ENCODE measurements at regions not wholly inside any gene's neighbourhood (a gene's known extent, or its start where the extent isn't known, plus 50 kb on each side); places are given as distances from the start of the nearest gene placed in this dataset.
A peak's percentile ranks its signal among the peaks of the same experiment; 100 is the strongest.

GRCh38 chr4:108520807-108521206, 99.6 kb upstream of the RPL34 start:
- no peak for DNase-seq

DNA sequence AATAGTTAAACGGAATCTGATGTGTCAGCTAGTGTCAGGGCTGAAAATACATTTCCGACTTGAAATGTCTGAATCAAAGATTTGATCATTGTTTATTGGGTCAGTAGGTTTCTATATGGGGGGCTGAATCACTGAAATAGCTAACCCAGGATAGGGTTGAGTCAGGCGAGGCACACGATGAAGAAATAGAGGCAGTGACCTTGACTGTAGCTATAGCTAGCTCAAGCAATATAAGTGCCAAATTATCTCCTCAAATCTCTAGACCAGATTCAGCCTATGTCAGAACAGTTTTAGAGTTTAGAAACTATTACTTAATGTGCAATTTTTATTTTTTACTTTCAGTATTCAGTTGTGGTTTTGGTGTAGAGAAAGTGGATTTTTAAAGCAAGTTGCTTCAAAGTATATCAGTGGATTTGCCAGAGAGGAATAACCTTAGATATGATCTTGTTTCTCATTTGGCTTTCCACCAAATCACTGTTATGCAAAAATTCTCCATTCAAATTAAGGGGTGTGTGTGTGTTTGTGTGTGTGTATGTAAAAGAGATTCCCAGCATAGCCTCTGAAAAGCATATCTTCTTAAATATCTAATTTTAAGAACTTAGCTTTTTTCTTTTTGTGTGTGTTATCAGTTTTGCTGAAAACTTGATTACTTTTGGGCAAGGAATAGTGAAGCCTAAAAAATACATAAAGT, 100.3 kb upstream of the RPL34 start:
- DNase-seq: no peak

GRCh38 chr4:108519208-108519833, 101.1 kb upstream of the RPL34 start:
- DNase-seq: no peak

DNA sequence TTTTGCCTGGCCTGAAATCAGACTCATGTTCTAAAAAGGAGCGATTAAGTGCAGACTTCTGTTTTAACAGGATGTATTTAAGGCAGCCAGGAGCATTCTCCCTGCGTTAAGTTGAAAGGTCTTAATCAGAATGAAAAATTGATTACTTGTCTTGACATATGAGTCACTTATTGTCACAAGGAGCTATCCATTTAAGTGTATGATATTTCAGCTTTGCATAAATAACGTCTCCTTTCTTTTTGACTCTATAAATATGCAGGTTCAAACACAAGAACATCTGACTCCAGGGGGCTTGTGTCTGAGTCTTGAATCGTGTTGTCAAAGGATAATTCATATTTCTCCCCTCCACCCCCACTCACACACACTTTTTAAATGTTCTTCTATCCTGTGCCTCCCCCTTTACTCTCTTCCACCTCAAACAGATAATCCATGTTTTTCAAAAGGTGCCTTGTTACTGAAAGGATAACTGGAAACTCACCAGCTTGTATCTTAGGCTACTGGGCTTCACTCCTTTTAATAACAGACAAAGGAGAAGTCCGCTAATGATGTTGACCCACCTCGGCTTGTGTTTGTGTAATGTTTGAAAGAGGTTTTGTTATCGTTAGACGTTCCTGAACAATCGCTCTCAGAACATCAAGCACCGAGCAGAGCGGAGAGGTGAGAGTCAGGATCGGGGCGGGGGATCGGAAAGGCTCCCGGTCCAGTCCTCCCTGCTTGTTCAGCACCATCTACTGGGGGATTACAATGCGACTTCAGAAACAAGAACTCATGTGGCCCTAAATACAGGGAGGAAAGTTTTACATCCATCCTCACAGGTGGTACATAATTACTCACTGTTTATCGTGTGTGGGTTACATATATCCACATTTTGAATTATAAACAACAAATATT, 107.5 kb upstream of the RPL34 start:
- DNase-seq: peak; percentile 34 to 46

GRCh38 chr4:108511618-108512017, 108.8 kb upstream of the RPL34 start:
- no peak for DNase-seq

GRCh38 chr4:108502356-108502755, 118.0 kb upstream of the RPL34 start:
- DNase-seq: no peak

- no peak for DNase-seq
These were observed 121.5 kb upstream of the RPL34 start for GRCh38 chr4:108498925-108499324.

- no peak for DNase-seq
These were observed 126.8 kb upstream of the RPL34 start for GRCh38 chr4:108493596-108493931.

DNA sequence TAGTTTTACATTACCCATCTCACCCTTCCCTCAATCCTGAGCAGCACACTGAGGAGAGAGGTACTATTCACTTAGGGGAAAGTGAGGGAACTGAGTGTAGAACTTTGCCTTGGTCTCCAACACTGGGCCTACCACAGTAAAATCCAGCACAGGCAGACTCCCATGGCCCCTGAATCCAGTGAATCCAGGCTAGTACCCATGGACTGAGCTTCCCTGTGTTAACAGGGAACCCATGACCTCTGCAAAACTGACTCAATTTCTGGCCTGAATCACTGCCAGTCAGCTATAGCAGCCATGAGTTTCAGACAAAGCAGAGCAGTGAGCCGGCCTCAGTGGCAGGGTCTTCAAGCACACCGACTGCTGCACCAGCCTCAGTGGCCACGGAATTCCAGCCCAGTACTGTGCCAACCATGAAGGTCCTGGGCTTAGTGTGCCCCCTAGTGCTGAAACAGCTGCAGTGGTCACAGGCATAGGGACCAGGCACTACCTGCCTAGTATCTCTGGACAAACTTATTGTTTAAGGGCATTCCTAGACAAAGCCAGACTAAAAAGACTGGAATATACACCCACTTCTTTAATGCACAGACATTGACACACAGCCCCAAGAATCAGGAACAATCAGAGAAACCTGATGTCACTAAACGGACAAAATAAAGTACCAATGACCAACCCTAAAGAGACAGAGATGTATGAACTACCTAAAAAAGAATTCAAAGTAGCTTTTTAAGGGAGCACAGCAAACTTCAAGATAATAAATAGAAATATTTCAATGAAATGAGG, 127.4 kb upstream of the RPL34 start:
- DNase-seq: peak in 1 of 2 donors; percentile 44

GRCh38 chr4:108488865-108489264, 131.5 kb upstream of the RPL34 start:
- DNase-seq: no peak

DNA sequence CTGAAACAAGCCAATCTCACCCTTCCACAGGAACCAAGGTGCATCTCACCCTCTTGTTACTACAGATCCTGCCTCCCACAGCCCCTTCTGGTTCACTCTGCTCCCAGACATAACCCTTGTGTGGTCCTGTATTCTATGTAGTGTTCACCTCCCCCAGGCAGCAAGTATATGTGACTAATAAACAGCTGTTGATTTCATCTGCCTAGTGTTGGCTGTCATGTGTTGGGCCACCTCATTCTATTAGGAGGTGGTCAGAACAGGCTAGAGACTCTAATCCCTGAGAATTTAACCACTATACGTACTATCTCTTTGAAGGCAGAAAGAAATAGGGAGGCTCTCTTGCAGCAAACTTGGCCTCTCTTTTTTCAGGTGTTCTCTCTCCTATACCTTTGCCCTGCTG, 134.3 kb upstream of the RPL34 start:
- DNase-seq: no peak

DNA sequence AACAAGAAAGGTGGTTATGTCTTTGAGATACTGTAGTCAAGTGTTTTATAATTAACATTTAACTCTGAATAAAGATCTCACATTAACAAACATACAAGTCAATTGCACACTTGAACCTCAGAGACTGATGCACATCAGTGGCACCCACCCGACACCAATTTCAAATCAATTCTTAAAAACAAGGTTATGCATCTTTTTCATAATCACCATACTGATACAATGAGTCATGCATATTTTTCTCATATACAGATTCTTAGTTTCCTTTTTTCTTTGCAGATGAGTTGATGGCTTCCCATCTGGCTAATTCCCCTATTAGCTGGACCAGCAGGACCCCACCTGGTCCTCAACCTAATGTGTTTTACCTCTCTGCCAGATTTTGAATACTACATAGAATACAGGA, 136.2 kb upstream of the RPL34 start:
- DNase-seq: no peak

DNA sequence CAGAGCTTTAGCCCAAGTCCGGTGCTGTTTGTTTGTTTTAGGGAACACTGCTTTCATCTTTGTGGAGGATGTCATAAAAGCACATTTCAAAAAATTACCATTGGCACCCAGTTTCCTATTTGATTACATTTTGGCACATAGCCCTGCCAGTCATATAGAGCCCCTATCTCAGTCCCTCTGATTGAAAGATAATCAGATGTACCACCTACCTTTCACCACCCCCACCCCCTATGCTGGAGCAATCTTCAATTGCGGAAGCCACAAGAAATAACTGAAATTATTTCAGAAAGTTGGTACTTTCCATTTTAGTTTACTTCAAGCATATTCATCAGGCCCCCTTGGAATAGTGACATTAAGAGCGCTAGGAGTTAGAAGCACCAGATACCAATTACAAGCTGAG, 136.7 kb upstream of the RPL34 start:
- DNase-seq: no peak

DNA sequence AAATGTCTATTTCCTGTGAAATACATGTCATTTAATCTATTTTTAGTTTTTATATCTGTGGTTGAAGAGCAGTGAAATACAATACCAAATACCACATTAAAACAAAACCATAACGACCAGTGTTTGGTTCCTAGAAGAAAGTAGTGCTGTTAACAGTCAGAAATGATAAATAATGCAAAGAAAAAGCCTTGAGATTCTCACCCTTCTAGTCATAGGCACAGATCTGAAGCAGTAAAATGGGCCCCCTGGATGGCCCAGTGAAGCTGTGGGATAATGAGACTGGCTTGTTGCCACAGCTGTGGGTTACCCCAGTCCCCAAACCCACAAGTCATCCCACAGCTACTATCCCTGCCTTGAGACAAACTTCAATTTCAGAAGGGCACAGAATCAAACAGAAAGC, 137.3 kb upstream of the RPL34 start:
- DNase-seq: peak; percentile 21 to 32

DNA sequence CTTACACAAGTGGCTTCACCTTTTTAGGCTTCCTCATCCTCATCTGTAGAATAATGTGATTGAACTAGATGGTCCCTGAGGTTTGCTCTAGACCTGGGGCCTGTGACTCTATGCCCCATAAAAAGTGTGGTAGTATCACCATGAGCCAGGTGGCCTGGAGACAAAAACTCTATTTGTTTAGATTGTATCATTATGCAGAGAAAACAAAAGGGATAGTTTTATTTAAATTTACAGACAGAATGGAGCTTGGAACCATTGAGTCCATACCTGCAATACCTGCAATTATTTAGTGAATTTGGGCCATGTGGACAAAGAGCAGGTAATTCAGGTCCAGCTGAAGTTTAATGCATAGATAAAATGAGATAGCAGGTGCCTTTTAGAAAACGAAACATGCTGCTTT, 139.5 kb upstream of the RPL34 start:
- DNase-seq: no peak

DNA sequence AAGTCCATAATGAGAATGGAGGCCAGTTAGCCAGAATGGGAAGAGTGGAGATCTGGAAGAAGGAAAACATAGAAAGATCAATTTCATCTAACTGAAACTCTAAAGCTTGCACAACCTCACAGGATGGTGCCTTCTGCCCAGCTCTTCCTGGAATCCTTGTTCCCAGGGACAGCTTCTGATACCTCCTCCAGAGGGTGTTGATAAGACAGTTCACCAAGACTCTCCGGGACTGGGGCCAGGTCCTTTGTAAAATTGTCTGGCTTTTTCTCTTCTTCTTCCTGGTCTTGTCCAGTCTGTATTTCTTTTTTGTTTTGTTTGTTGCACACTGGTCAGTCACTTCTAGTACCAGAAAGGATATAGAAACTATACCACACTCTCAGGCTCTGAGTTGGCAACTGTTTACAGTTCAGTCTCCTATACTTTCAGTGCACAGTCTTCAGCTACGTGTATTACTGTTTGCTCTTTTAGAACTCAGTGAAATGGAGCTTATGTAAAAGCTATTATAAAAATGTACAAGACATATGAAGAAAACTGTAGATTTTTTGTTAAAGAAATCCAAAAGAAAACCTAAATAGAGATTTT, 142.8 kb upstream of the RPL34 start:
- no peak for DNase-seq

DNA sequence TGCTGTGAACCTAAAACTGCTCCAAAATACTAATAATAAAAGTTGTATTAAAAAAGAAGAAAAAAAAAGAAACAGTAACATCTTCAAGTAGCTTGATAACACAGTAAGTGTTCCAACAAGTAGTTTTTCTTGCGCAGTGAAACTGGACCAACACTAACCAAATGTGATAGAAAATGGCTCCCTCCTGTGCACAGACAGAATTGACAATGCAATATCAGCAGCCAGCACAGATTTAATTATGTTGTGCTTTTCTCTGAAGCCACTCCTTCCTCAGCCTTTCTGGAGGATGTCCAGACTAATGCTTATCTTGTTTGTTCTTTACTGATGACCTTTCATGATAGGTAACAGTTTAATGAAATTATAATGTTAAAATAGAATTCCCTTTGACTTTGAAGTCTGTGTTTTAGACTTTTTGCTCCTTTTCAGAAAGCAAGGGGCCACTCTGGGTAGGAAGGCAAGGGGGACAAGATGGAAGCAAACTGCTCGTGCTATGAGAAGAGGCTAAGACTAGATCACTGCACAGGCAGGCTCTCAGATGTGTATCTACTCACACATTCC, 147.1 kb upstream of the RPL34 start:
- DNase-seq: no peak

DNA sequence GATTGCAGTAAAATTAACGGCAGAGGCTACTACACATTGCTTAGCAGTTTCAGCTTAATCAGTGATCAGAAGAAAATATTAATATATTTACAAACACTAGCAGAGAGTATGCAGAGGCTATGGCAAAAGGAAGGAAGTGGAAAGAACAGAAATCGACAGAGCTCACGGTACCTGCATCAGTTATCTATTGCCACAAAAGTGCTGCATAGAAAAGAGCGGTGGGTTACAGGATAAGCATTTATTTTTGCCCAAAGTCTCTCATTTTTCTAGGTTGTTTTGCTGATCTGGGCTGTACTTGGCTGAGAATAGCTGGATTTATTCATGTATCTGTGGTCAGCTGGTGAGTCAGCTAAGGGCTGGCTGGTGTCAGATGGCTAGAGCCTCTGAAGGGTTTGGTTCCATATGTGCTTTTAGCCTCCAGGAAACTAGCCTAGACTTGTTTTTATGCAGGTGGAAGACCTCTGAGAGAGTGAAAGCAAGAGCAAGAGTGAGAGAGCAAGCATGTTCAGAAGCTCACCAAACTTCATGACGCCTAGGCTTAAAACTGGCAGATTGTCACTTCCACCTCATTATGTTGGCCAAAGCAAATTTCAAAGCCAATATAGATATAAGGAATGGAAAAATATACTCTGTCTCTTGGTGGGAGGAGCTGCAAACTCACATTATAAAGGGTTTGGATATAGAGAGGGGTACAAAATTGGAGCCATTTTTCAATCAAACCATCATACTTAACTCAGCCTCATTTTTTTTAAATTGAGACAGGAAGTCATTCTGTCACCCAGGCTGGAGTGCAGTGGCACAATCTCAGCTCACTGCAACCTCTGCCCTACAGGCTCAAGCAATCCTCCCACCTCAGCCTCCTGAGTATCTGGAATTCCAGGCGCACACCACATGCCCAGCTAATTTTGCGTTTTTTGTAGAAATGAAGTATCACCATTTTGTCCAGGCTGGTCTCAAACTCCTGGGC, 153.2 kb upstream of the RPL34 start:
- no peak for DNase-seq

- no peak for DNase-seq
These were observed 154.4 kb upstream of the RPL34 start for GRCh38 chr4:108465886-108466500.

GRCh38 chr4:108458681-108459080, 161.7 kb upstream of the RPL34 start:
- DNase-seq: no peak

- no peak for DNase-seq
These were observed 166.1 kb upstream of the RPL34 start for GRCh38 chr4:108454227-108454626.

Measured in stimulated activated CD4-positive, alpha-beta T cell treated with anti-CD3 and anti-CD28 coated beads, Interleukin-2, amount 100 ng/mL, for 24 hours (primary cell).